Tibial nerve (tissue), 4 donors: ENCODE measurements at regions not wholly inside any gene's neighbourhood (a gene's known extent, or its start where the extent isn't known, plus 50 kb on each side); places are given as distances from the start of the nearest gene placed in this dataset.

Source experiments
- DNase-seq, 2 donors: peaks; one replicate each; pipeline ENCODE4 v3.0.0-alpha.2; 2019; ENCODE audit warnings: low spot score in 2 of 2
- H3K27ac ChIP-seq, 4 donors: fragments of 200-600 bp; sonication (generic) in 3 of 4; one replicate each; pipeline ENCODE4 v1.5.1; 2017 to 2019; ENCODE audit warnings: mild to moderate bottlenecking in 1 of 4
- H3K27me3 ChIP-seq, 2 donors: fragments of 200-600 bp; sonication (generic) in 1 of 2; one replicate each; pipeline versions ENCODE4 v1.5.1 to v1.6.0; 2017 to 2019
- H3K36me3 ChIP-seq, 3 donors: fragments of 200-600 bp; sonication (generic); one replicate each; pipeline ENCODE4 v1.5.1; 2018 to 2019
- H3K4me1 ChIP-seq, 4 donors: fragments of 200-600 bp; sonication (generic) in 3 of 4; one replicate each; pipeline ENCODE4 v1.5.1; 2017 to 2019
- H3K4me3 ChIP-seq, 4 donors: fragments of 200-600 bp; sonication (generic) in 3 of 4; one replicate each; pipeline ENCODE4 v1.5.1; 2017 to 2019; ENCODE audit warnings: mild to moderate bottlenecking in 1 of 4, moderate library complexity in 1 of 4
- H3K9me3 ChIP-seq, 4 donors: fragments of 200-600 bp; sonication (generic) in 3 of 4; one replicate each; pipeline ENCODE4 v1.5.1; 2017 to 2019
- CTCF ChIP-seq, 5 experiments: fragments of 200-600 bp in 3 of 5; fragments of 450-650 bp in 2 of 5; sonication (generic) in 3 of 5; IDR thresholded peaks; one replicate each; pipeline ENCODE4 v1.5.1; 2016 to 2019; ENCODE audit warnings: antibody characterized with exemption in 5 of 5, mild to moderate bottlenecking in 3 of 5, moderate library complexity in 2 of 5
- EP300 ChIP-seq, 2 donors: sonication (generic); formaldehyde crosslinking; IDR thresholded peaks; one replicate each; pipeline ENCODE4 v1.6.1; 2017; ENCODE audit warnings: antibody characterized with exemption in 2 of 2, mild to moderate bottlenecking in 1 of 2
- POLR2A ChIP-seq, 2 donors: fragments of 450-650 bp; IDR thresholded peaks; one replicate each; pipeline ENCODE4 v1.6.1; 2017; ENCODE audit warnings: antibody characterized with exemption in 2 of 2, mild to moderate bottlenecking in 2 of 2, moderate library complexity in 2 of 2
- WGBS, 2 donors: methylation state at CpG; one replicate each; pipeline ENCODE4 v1.1.5; 2018; 5-methylcytosine and 5-hydroxymethylcytosine counted together

- DNase-seq: no peak
- no peaks in the 10 kb centered on the region for H3K4me1 ChIP-seq
- no peaks in the 10 kb centered on the region for H3K36me3 ChIP-seq
- no peaks in the 10 kb centered on the region for H3K27me3 ChIP-seq
- TF ChIP-seq POLR2A (IDR thresholded peaks at IDR 0.05) (no peak), EP300 (IDR thresholded peaks at IDR 0.05) (no peak), CTCF (IDR thresholded peaks at IDR 0.05) (no peak)
- H3K27ac ChIP-seq: no peak overlapping the region
- H3K9me3 ChIP-seq: peaks cover 0 to 5% (median 0%) of the 10 kb centered on the region in 4 donors
- no peak overlapping the region for H3K4me3 ChIP-seq
- WGBS, 2 donors: 86 to 87% methylated on average over 5 to 7 of the region's 7 CpGs
These were observed 205.9 kb downstream of the RSL24D1 start for GRCh38 chr15:54990793-54991192.

GRCh38 chr15:54987881-54988280 is 208.9 kb downstream of the RSL24D1 start:
- WGBS, 2 donors: 75 to 92% methylated on average over 3 of the region's 3 CpGs
- Histone ChIP-seq H3K36me3 (no peaks in the 10 kb centered on the region), H3K9me3 (peaks cover 0 to 5% (median 0%) of the 10 kb centered on the region in 4 donors), H3K4me1 (no peaks in the 10 kb centered on the region), H3K4me3 (no peak overlapping the region), H3K27ac (no peak overlapping the region), H3K27me3 (no peaks in the 10 kb centered on the region)
- TF ChIP-seq CTCF (IDR thresholded peaks at IDR 0.05) (no peak), POLR2A (IDR thresholded peaks at IDR 0.05) (no peak), EP300 (IDR thresholded peaks at IDR 0.05) (no peak)
- DNase-seq: no peak

GRCh38 chr15:54979964-54980363 is 216.8 kb downstream of the RSL24D1 start:
- no peaks in the 10 kb centered on the region for H3K36me3 ChIP-seq
- no peak overlapping the region for H3K4me3 ChIP-seq
- WGBS, 2 donors: 35 to 36% methylated on average over 4 of the region's 4 CpGs
- no peak for TF ChIP-seq EP300 (IDR thresholded peaks at IDR 0.05)
- TF ChIP-seq CTCF (IDR thresholded peaks at IDR 0.05): no peak
- no peaks in the 10 kb centered on the region for H3K9me3 ChIP-seq
- no peak overlapping the region for H3K27ac ChIP-seq
- H3K27me3 ChIP-seq: no peaks in the 10 kb centered on the region
- H3K4me1 ChIP-seq: no peaks in the 10 kb centered on the region
- no peak for DNase-seq

- no peak for DNase-seq
- H3K4me1 ChIP-seq: no peaks in the 10 kb centered on the region
- peaks cover 0 to 23% (median 2%) of the 10 kb centered on the region in 4 donors for H3K9me3 ChIP-seq
- TF ChIP-seq POLR2A (IDR thresholded peaks at IDR 0.05) (no peak), CTCF (IDR thresholded peaks at IDR 0.05) (no peak), EP300 (IDR thresholded peaks at IDR 0.05) (no peak)
- H3K36me3 ChIP-seq: no peaks in the 10 kb centered on the region
- H3K27me3 ChIP-seq: no peaks in the 10 kb centered on the region
- H3K4me3 ChIP-seq: no peak overlapping the region
- H3K27ac ChIP-seq: no peak overlapping the region
These were observed 234.1 kb downstream of the RSL24D1 start for GRCh38 chr15:54962637-54963036.

GRCh38 chr15:54960266-54960665 is 236.5 kb downstream of the RSL24D1 start:
- Histone ChIP-seq H3K4me1 (no peaks in the 10 kb centered on the region), H3K36me3 (no peaks in the 10 kb centered on the region), H3K27ac (no peak overlapping the region), H3K4me3 (no peak overlapping the region), H3K9me3 (peaks cover 0 to 17% (median 0%) of the 10 kb centered on the region in 4 donors), H3K27me3 (no peaks in the 10 kb centered on the region)
- no peak for DNase-seq
- TF ChIP-seq POLR2A (IDR thresholded peaks at IDR 0.05): no peak
- TF ChIP-seq CTCF (IDR thresholded peaks at IDR 0.05): no peak
- no peak for TF ChIP-seq EP300 (IDR thresholded peaks at IDR 0.05)
- 53 to 72% methylated on average over 2 of the region's 2 CpGs for WGBS, 2 donors
